B cell (primary cell): ENCODE measurements at regions not wholly inside any gene's neighbourhood (a gene's known extent, or its start where the extent isn't known, plus 50 kb on each side); places are given as distances from the start of the nearest gene placed in this dataset.

ENCODE experiments used
- ATAC-seq: fragments of 200-7000 bp; cut with Tn5 transposase; one replicate; pipeline ENCODE4 v1.10.0; 2021; ENCODE audit warnings: low read depth, mild to moderate bottlenecking, moderate number of reproducible peaks, moderate library complexity
- CTCF ChIA-PET: fragments of 350-600 bp; sonication (Branson Sonifier 250); formaldehyde crosslinking; loops from one replicate; lab custom pipeline; 2021; ENCODE audit warnings: antibody characterized with exemption, inconsistent platforms; lab: Charles Lee
- POLR2A ChIA-PET: fragments of 350-600 bp; sonication (Branson Sonifier 250); formaldehyde crosslinking; loops from one replicate; lab custom pipeline; 2021; ENCODE audit warnings: antibody characterized with exemption; lab: Charles Lee
- DNase-seq: peaks from one replicate; pipeline ENCODE4 v3.0.0; 2013
- H2AFZ ChIP-seq: 2 replicates; pipeline ENCODE4 v1.6.1; 2012; ENCODE audit warnings: mild to moderate bottlenecking, low read depth, low read length; ENCODE audit not compliant: insufficient read depth, poor library complexity, severe bottlenecking
- H3K27ac ChIP-seq, 2 donors: 1 replicate in 1 of 2; 2 replicates in 1 of 2; pipeline ENCODE4 v1.5.1; 2012 to 2013; ENCODE audit warnings: low read length in 2 of 2, mild to moderate bottlenecking in 2 of 2, moderate library complexity in 1 of 2
- H3K27me3 ChIP-seq, 4 experiments: fragments of 200-600 bp in 1 of 4; sonication (generic) in 1 of 4; replicated peaks in 1 of 4; 1 replicate in 2 of 4; 2 replicates in 2 of 4; pipeline versions ENCODE4 v1.6.1 to v1.7.0; 2013 to 2016; ENCODE audit warnings: low read length in 3 of 4, mild to moderate bottlenecking in 2 of 4, mixed read lengths in 1 of 4, moderate library complexity in 1 of 4; ENCODE audit not compliant: insufficient read depth in 4 of 4, control insufficient read depth in 3 of 4; ENCODE audit errors: control extremely low read depth in 1 of 4
- H3K36me3 ChIP-seq, 2 experiments: replicated peaks in 1 of 2; 1 replicate in 1 of 2; 2 replicates in 1 of 2; pipeline versions ENCODE4 v1.6.1 to v1.7.1; 2013; ENCODE audit warnings: low read length in 1 of 2; ENCODE audit not compliant: insufficient read depth in 2 of 2, control insufficient read depth in 1 of 2; ENCODE audit errors: control extremely low read depth in 1 of 2, extremely low read depth in 1 of 2
- H3K4me1 ChIP-seq, 2 donors: fragments of 200-600 bp in 1 of 2; sonication (generic) in 1 of 2; 1 replicate in 1 of 2; 2 replicates in 1 of 2; pipeline versions ENCODE4 v1.5.1 to v1.6.1; 2013 to 2017; ENCODE audit warnings: low read length in 2 of 2; ENCODE audit not compliant: control insufficient read depth in 2 of 2, insufficient read depth in 2 of 2
- H3K4me2 ChIP-seq: replicated peaks from 2 replicates; pipeline ENCODE3; 2012; ENCODE audit warnings: mild to moderate bottlenecking, low read depth, low read length; ENCODE audit not compliant: poor library complexity, severe bottlenecking
- H3K4me3 ChIP-seq, 5 experiments: fragments of 200-600 bp in 1 of 5; sonication (generic) in 1 of 5; 1 replicate in 3 of 5; 2 replicates in 2 of 5; pipeline versions ENCODE4 v1.5.1 to v1.7.0; 2011 to 2016; ENCODE audit warnings: low read length in 4 of 5, mild to moderate bottlenecking in 4 of 5, low read depth in 2 of 5, control low read depth in 1 of 5, moderate library complexity in 1 of 5; ENCODE audit not compliant: insufficient read depth in 1 of 5; ENCODE audit errors: control extremely low read depth in 1 of 5, extremely low read depth in 1 of 5
- H3K79me2 ChIP-seq: fragments of 200-600 bp; sonication (generic); one replicate; pipeline ENCODE4 v1.6.0; 2016; ENCODE audit warnings: low read length; ENCODE audit not compliant: control insufficient read depth, insufficient read depth
- H3K9ac ChIP-seq: fragments of 200-600 bp; sonication (generic); 2 replicates; pipeline ENCODE4 v1.6.1; 2017; ENCODE audit warnings: mild to moderate bottlenecking, low read length, moderate library complexity
- H3K9me3 ChIP-seq, 3 donors: one replicate each; pipeline versions ENCODE4 v1.6.1 to v1.7.1; 2013; ENCODE audit warnings: low read length in 2 of 3; ENCODE audit not compliant: control insufficient read depth in 2 of 3, insufficient read depth in 1 of 3; ENCODE audit errors: control extremely low read depth in 1 of 3
- H4K20me1 ChIP-seq: 2 replicates; pipeline ENCODE4 v1.6.0; 2012; ENCODE audit warnings: mild to moderate bottlenecking, low read length; ENCODE audit not compliant: insufficient read depth, control insufficient read depth, poor library complexity, severe bottlenecking
- H3K27ac Mint-ChIP-seq: one replicate; pipeline ENCODE4 v1.8.0; 2021; ENCODE audit warnings: mixed read lengths
- H3K27me3 Mint-ChIP-seq: one replicate; pipeline ENCODE4 v1.8.0; 2021; ENCODE audit warnings: mixed read lengths
- H3K4me1 Mint-ChIP-seq: one replicate; pipeline ENCODE4 v1.8.0; 2021; ENCODE audit warnings: mixed read lengths
- H3K4me3 Mint-ChIP-seq: one replicate; pipeline ENCODE4 v1.8.0; 2021; ENCODE audit warnings: mixed read lengths
- H3K9me3 Mint-ChIP-seq: one replicate; pipeline ENCODE4 v1.8.0; 2022; ENCODE audit warnings: mixed read lengths; ENCODE audit not compliant: insufficient read depth
- CTCF ChIP-seq: fragments of 200-600 bp; IDR thresholded peaks from one replicate; pipeline ENCODE4 v1.8.0; 2022; ENCODE audit warnings: antibody characterized with exemption, mild to moderate bottlenecking
- EZH2 ChIP-seq: IDR thresholded peaks from 2 replicates; pipeline ENCODE4 v1.6.1; 2012; ENCODE audit warnings: borderline replicate concordance, low read depth, mild to moderate bottlenecking, moderate library complexity, low read length; ENCODE audit not compliant: insufficient read depth, poor library complexity, severe bottlenecking
- WGBS: methylation state at CpG from one replicate; pipeline ENCODE4 v1.1.5; 2013; ENCODE audit warnings: missing lambda C conversion rate; ENCODE audit not compliant: insufficient coverage; 5-methylcytosine and 5-hydroxymethylcytosine counted together
- intact Hi-C: fragments of 100-400 bp; cut with micrococcal nuclease; formaldehyde crosslinking; loops from one replicate; pipeline ENCODE4 v1.10.0; 2022

GRCh38 chr20:41811456-41811855 lies 193.3 kb upstream of the CHD6 start:
- H3K4me1 ChIP-seq: no peaks in the 10 kb centered on the region
- no peak overlapping the region for H3K4me2 ChIP-seq
- H3K9ac ChIP-seq: no peak overlapping the region
- H3K36me3 ChIP-seq: no peaks in the 10 kb centered on the region
- Mint-ChIP-seq H3K4me3 (no peak overlapping the region), H3K4me1 (no peaks in the 10 kb centered on the region), H3K9me3 (peaks cover 11% of the 10 kb centered on the region), H3K27me3 (no peaks in the 10 kb centered on the region), H3K27ac (no peak overlapping the region)
- no peak overlapping the region for H3K27ac ChIP-seq
- H3K27me3 ChIP-seq: no peaks in the 10 kb centered on the region
- intact Hi-C loops: no loop called here
- H4K20me1 ChIP-seq: no peaks in the 10 kb centered on the region
- TF ChIP-seq CTCF: no peak
- TF ChIP-seq EZH2: no peak
- CTCF ChIA-PET: no interaction called here
- no peak for ATAC-seq
- no peak overlapping the region for H3K4me3 ChIP-seq
- H3K79me2 ChIP-seq: no peaks in the 10 kb centered on the region
- WGBS: no CpG with 5 or more reads among the region's 1 CpG
- H3K9me3 ChIP-seq: peaks cover 0 to 8% (median 0%) of the 10 kb centered on the region in 3 donors
- POLR2A ChIA-PET: no interaction called here
- H2AFZ ChIP-seq: no peak overlapping the region
- DNase-seq: no peak

DNA sequence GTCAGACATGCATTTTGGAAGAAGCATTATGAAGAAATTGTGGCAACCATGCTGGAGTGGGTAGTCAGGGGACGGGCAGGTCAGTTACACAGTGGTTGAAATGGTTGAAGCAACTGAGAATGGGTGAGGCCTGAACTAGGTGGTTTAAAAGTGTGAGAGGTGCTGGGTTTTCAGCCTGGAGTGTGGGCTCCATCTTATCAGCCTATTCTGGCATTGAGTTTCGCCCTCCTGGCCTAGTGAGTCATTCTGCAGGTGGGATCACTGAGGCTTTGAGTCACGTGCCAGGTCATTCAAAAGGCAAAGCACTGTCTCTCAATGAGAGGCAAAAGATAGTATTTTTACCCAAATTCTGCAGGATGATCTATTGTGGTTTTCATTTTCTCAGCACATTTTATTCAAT lies 181.9 kb upstream of the CHD6 start:
- intact Hi-C loops: no loop called here
- Mint-ChIP-seq H3K27ac (no peak overlapping the region), H3K27me3 (peaks cover 11% of the 10 kb centered on the region), H3K9me3 (no peaks in the 10 kb centered on the region), H3K4me3 (no peak overlapping the region), H3K4me1 (no peaks in the 10 kb centered on the region)
- TF ChIP-seq CTCF: no peak
- no peak for TF ChIP-seq EZH2
- Histone ChIP-seq H3K27ac (no peak overlapping the region), H2AFZ (no peak overlapping the region), H3K36me3 (no peaks in the 10 kb centered on the region), H3K9me3 (no peaks in the 10 kb centered on the region), H3K27me3 (no peaks in the 10 kb centered on the region), H3K79me2 (no peaks in the 10 kb centered on the region), H3K4me2 (no peak overlapping the region), H3K4me3 (no peak overlapping the region), H4K20me1 (no peaks in the 10 kb centered on the region), H3K9ac (no peak overlapping the region), H3K4me1 (no peaks in the 10 kb centered on the region)
- ChIA-PET CTCF (no interaction called here), POLR2A (no interaction called here)
- 75% methylated on average over 1 of the region's 3 CpGs for WGBS
- DNase-seq: no peak
- ATAC-seq: no peak
